K562 (cell line): ENCODE measurements at regions not wholly inside any gene's neighbourhood (a gene's known extent, or its start where the extent isn't known, plus 50 kb on each side); places are given as distances from the start of the nearest gene placed in this dataset.

Source experiments
- BCOR ChIP-seq: fragments of 450-650 bp; IDR thresholded peaks from 2 replicates; pipeline ENCODE4 v1.6.1; 2016
- BHLHE40 ChIP-seq: IDR thresholded peaks from 2 replicates; pipeline ENCODE4 v1.6.1; 2011; ENCODE audit warnings: low read length, improper control_type of control experiment
- FOXP1 ChIP-seq: sonication (generic); formaldehyde crosslinking; IDR thresholded peaks from 2 replicates; pipeline ENCODE4 v1.8.0; 2022; ENCODE audit warnings: mild to moderate bottlenecking, missing genetic modification reagents
- HDAC3 ChIP-seq: fragments of 450-650 bp; IDR thresholded peaks from 2 replicates; pipeline ENCODE4 v1.6.1; 2018; ENCODE audit warnings: borderline replicate concordance, mild to moderate bottlenecking, moderate library complexity; ENCODE audit not compliant: partially characterized antibody
- HNRNPLL ChIP-seq: fragments of 200-400 bp; formaldehyde crosslinking; IDR thresholded peaks from 2 replicates; pipeline ENCODE4 v1.6.1; 2017; ENCODE audit warnings: low read length, low read depth, mild to moderate bottlenecking; ENCODE audit not compliant: poor library complexity, severe bottlenecking
- MTA3 ChIP-seq: fragments of 450-650 bp; formaldehyde crosslinking; IDR thresholded peaks from 2 replicates; pipeline ENCODE4 v1.6.1; 2017; ENCODE audit warnings: mild to moderate bottlenecking, borderline replicate concordance
- PCBP1 ChIP-seq: fragments of 200-400 bp; formaldehyde crosslinking; IDR thresholded peaks from 2 replicates; pipeline ENCODE4 v1.6.1; 2018; ENCODE audit warnings: mild to moderate bottlenecking, low read depth, low read length; ENCODE audit not compliant: poor library complexity, severe bottlenecking
- TEAD4 ChIP-seq, 2 experiments: sonication (generic) in 1 of 2; formaldehyde crosslinking in 1 of 2; IDR thresholded peaks; 2 replicates each; pipeline versions ENCODE4 v1.6.1 to v1.8.0; 2012 to 2022; ENCODE audit warnings: borderline replicate concordance in 1 of 2, inconsistent platforms in 1 of 2, low read length in 1 of 2, mild to moderate bottlenecking in 1 of 2, missing genetic modification reagents in 1 of 2
- TF ChIP-seq, protein P1 (sequence below): fragments of 200-800 bp; sonication (Bioruptor generic); IDR thresholded peaks from 2 replicates; pipeline ENCODE4 v1.6.1; 2017; ENCODE audit warnings: missing genetic modification characterization, missing compliant biosample characterization
- TF ChIP-seq, protein P2 (sequence below): IDR thresholded peaks from 2 replicates; pipeline ENCODE4 v1.6.1; 2016; ENCODE audit warnings: missing genetic modification characterization, missing compliant biosample characterization
- TF ChIP-seq, protein P3 (sequence below): fragments of 250-450 bp; sonication (Bioruptor Pico); IDR thresholded peaks from 2 replicates; pipeline ENCODE4 v1.5.1; 2021; ENCODE audit warnings: mild to moderate bottlenecking
- TF ChIP-seq, protein P4 (sequence below): fragments of 450-650 bp; IDR thresholded peaks from 2 replicates; pipeline ENCODE4 v1.6.1; 2017; ENCODE audit warnings: antibody characterized with exemption, mild to moderate bottlenecking

DNA sequence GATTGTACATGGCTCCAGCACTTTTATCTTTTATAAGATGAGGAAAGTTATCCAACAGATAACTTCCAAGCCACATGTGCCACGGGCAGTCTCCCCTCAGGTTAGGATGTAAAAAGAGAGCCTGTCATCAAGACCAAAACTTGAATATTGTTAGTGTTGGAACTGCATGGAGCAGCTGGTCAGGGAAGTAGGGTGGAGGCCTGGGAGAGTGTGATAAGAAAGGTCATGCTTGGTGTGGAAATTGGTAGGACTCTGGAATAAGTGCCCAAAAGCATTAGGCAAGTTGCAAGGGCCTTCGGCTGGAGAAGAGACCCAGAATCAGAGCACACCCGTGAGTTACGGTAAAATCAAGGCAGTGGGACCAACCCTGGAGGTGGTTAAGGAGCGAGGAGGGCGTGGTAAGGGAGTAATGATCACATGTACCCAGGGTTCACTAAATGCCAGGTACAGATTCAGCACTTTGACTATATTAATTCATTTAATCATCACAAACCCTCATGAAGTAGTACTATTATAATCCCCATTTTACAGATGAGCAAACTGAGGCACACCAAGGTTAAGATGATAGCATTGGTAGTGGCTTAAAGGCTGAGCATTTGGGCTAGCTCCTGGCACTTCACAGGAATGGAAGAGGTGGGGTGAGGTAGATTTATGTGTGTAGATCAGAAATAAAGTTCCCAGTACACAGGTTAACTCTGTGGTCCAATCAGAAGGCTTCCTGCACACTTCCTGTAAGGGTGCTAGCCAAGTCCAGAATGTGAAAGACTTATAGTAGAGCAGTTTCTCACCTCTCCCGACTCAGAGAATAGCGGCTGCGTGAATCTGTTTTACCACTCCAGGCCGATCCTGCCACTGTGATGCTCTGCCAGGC is 96.5 kb upstream of the ZNF608 start (continued):
- TF ChIP-seq, protein P1, sequence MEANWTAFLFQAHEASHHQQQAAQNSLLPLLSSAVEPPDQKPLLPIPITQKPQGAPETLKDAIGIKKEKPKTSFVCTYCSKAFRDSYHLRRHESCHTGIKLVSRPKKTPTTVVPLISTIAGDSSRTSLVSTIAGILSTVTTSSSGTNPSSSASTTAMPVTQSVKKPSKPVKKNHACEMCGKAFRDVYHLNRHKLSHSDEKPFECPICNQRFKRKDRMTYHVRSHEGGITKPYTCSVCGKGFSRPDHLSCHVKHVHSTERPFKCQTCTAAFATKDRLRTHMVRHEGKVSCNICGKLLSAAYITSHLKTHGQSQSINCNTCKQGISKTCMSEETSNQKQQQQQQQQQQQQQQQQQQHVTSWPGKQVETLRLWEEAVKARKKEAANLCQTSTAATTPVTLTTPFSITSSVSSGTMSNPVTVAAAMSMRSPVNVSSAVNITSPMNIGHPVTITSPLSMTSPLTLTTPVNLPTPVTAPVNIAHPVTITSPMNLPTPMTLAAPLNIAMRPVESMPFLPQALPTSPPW: no peak
- TF ChIP-seq BHLHE40 (no peak), PCBP1 (no peak), HNRNPLL (no peak), BCOR (peak; percentile 68; the same call in 1 of the 2 replicates), MTA3 (no peak), TEAD4 (IDR thresholded peaks at IDR 0.05; ENCODE audit: low read length) (no peak), TEAD4 (CRISPR knock-in tag; IDR thresholded peaks at IDR 0.05; ENCODE audit: borderline replicate concordance) (no peak), FOXP1 (CRISPR knock-in tag) (no peak), HDAC3 (no peak)
- TF ChIP-seq, protein P2, sequence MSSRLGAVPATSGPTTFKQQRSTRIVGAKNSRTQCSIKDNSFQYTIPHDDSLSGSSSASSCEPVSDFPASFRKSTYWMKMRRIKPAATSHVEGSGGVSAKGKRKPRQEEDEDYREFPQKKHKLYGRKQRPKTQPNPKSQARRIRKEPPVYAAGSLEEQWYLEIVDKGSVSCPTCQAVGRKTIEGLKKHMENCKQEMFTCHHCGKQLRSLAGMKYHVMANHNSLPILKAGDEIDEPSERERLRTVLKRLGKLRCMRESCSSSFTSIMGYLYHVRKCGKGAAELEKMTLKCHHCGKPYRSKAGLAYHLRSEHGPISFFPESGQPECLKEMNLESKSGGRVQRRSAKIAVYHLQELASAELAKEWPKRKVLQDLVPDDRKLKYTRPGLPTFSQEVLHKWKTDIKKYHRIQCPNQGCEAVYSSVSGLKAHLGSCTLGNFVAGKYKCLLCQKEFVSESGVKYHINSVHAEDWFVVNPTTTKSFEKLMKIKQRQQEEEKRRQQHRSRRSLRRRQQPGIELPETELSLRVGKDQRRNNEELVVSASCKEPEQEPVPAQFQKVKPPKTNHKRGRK (tag): no peak
- TF ChIP-seq, protein P3, sequence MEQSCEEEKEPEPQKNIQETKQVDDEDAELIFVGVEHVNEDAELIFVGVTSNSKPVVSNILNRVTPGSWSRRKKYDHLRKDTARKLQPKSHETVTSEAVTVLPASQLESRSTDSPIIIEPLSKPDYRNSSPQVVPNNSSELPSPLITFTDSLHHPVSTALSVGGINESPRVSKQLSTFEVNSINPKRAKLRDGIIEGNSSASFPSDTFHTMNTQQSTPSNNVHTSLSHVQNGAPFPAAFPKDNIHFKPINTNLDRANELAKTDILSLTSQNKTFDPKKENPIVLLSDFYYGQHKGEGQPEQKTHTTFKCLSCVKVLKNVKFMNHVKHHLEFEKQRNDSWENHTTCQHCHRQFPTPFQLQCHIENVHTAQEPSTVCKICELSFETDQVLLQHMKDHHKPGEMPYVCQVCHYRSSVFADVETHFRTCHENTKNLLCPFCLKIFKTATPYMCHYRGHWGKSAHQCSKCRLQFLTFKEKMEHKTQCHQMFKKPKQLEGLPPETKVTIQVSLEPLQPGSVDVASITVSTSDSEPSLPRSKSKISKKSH (CRISPR knock-in tag): no peak
- TF ChIP-seq, protein P4, sequence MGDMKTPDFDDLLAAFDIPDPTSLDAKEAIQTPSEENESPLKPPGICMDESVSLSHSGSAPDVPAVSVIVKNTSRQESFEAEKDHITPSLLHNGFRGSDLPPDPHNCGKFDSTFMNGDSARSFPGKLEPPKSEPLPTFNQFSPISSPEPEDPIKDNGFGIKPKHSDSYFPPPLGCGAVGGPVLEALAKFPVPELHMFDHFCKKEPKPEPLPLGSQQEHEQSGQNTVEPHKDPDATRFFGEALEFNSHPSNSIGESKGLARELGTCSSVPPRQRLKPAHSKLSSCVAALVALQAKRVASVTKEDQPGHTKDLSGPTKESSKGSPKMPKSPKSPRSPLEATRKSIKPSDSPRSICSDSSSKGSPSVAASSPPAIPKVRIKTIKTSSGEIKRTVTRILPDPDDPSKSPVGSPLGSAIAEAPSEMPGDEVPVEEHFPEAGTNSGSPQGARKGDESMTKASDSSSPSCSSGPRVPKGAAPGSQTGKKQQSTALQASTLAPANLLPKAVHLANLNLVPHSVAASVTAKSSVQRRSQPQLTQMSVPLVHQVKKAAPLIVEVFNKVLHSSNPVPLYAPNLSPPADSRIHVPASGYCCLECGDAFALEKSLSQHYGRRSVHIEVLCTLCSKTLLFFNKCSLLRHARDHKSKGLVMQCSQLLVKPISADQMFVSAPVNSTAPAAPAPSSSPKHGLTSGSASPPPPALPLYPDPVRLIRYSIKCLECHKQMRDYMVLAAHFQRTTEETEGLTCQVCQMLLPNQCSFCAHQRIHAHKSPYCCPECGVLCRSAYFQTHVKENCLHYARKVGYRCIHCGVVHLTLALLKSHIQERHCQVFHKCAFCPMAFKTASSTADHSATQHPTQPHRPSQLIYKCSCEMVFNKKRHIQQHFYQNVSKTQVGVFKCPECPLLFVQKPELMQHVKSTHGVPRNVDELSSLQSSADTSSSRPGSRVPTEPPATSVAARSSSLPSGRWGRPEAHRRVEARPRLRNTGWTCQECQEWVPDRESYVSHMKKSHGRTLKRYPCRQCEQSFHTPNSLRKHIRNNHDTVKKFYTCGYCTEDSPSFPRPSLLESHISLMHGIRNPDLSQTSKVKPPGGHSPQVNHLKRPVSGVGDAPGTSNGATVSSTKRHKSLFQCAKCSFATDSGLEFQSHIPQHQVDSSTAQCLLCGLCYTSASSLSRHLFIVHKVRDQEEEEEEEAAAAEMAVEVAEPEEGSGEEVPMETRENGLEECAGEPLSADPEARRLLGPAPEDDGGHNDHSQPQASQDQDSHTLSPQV: no peak
